HEK293T (cell line): ENCODE measurements at regions not wholly inside any gene's neighbourhood (a gene's known extent, or its start where the extent isn't known, plus 50 kb on each side); places are given as distances from the start of the nearest gene placed in this dataset.

Experiments
- CTCF ChIA-PET: fragments of 350-600 bp; formaldehyde crosslinking; extraction: SDS; loops from one replicate; lab custom pipeline; 2021; ENCODE audit warnings: antibody characterized with exemption, inconsistent platforms; lab: Yijun Ruan, JAX
- POLR2A ChIA-PET: fragments of 350-600 bp; formaldehyde crosslinking; extraction: SDS; loops from one replicate; lab custom pipeline; 2020; ENCODE audit warnings: antibody characterized with exemption, inconsistent platforms; lab: Yijun Ruan, JAX
- DNase-seq: peaks from one replicate; pipeline ENCODE4 v3.0.0; 2012; ENCODE audit warnings: mixed read lengths; ENCODE audit errors: extremely low spot score
- ARNT ChIP-seq: fragments of 450-650 bp; IDR thresholded peaks from 2 replicates; pipeline ENCODE4 v1.6.1; 2017; ENCODE audit warnings: mild to moderate bottlenecking
- BHLHE40 ChIP-seq: fragments of 450-650 bp; IDR thresholded peaks from 2 replicates; pipeline ENCODE4 v1.6.1; 2016; ENCODE audit warnings: mild to moderate bottlenecking, moderate library complexity, borderline replicate concordance
- CTBP1 ChIP-seq: fragments of 450-650 bp; IDR thresholded peaks from 2 replicates; pipeline ENCODE4 v1.6.1; 2016; ENCODE audit warnings: borderline replicate concordance
- ELF4 ChIP-seq: fragments of 450-650 bp; IDR thresholded peaks from 2 replicates; pipeline ENCODE4 v1.6.1; 2017; ENCODE audit warnings: antibody characterized with exemption
- FOXA1 ChIP-seq: fragments of 450-650 bp; IDR thresholded peaks from 2 replicates; pipeline ENCODE4 v1.6.1; 2016; ENCODE audit warnings: mild to moderate bottlenecking
- FOXK2 ChIP-seq: fragments of 450-650 bp; IDR thresholded peaks from 2 replicates; pipeline ENCODE4 v1.6.1; 2016; ENCODE audit warnings: mild to moderate bottlenecking
- FOXM1 ChIP-seq: fragments of 450-650 bp; IDR thresholded peaks from 2 replicates; pipeline ENCODE4 v1.6.1; 2017; ENCODE audit warnings: mild to moderate bottlenecking, borderline replicate concordance
- HDGF ChIP-seq: fragments of 450-650 bp; IDR thresholded peaks from 2 replicates; pipeline ENCODE4 v1.6.1; 2017; ENCODE audit warnings: antibody characterized with exemption, borderline replicate concordance
- L3MBTL2 ChIP-seq: fragments of 450-650 bp; conservative IDR thresholded peaks from 2 replicates; pipeline ENCODE4 v1.6.1; 2016; ENCODE audit warnings: mild to moderate bottlenecking
- LEF1 ChIP-seq: fragments of 450-650 bp; IDR thresholded peaks from 2 replicates; pipeline ENCODE4 v1.6.1; 2017; ENCODE audit warnings: mild to moderate bottlenecking, borderline replicate concordance
- NFRKB ChIP-seq: fragments of 450-650 bp; IDR thresholded peaks from 2 replicates; pipeline ENCODE4 v1.6.1; 2016; ENCODE audit warnings: mild to moderate bottlenecking, moderate library complexity
- SP1 ChIP-seq: fragments of 450-650 bp; IDR thresholded peaks from 2 replicates; pipeline ENCODE4 v1.6.1; 2017
- SUZ12 ChIP-seq: fragments of 450-650 bp; IDR thresholded peaks from 2 replicates; pipeline ENCODE4 v1.6.1; 2016; ENCODE audit warnings: mild to moderate bottlenecking
- TARDBP ChIP-seq: fragments of 450-650 bp; IDR thresholded peaks from 2 replicates; pipeline ENCODE4 v1.6.1; 2016
- ZNF384 ChIP-seq: fragments of 450-650 bp; IDR thresholded peaks from 2 replicates; pipeline ENCODE4 v1.6.1; 2016
- TF ChIP-seq, protein P1 (sequence below): fragments of 450-650 bp; IDR thresholded peaks from 2 replicates; pipeline ENCODE4 v1.6.1; 2016

DNA sequence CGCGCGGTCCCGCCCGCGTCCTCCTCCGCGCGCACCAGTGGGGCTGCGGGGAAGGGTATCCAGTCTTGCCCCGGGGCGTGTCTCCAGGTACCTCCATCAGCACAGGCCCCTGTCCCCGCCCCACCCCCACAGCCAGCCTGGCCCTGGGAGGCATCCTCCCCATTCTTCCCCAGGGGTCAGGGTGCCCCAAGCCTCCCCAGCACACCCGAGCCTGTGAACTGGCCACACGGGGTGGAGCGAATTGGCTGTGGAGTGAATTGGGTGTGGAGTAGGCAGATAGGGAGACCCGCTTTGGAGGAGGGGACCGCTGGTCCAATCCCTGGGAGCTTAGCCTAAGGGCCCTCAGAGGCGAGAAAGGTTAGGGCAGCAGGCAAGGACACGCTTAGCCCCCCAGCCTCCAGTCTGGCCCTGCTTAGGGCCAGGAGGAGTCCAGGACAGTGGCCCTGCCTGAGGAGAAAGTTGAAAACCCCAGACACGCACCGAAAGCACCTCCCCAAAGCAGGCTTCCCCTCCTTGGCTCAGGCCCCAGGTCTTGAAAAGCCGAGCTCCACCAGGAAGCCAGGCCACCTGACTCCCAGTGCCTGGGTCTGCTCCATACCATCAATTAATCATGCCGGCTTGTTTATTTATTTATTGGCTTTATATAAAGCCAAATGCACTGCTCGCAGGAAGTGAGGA lies 107.7 kb upstream of the SLC6A11 start:
- DNase-seq, result no peak
- TF ChIP-seq FOXK2 (no peak), FOXM1 (no peak), BHLHE40 (no peak), TARDBP (no peak)
- TF ChIP-seq, protein P1, sequence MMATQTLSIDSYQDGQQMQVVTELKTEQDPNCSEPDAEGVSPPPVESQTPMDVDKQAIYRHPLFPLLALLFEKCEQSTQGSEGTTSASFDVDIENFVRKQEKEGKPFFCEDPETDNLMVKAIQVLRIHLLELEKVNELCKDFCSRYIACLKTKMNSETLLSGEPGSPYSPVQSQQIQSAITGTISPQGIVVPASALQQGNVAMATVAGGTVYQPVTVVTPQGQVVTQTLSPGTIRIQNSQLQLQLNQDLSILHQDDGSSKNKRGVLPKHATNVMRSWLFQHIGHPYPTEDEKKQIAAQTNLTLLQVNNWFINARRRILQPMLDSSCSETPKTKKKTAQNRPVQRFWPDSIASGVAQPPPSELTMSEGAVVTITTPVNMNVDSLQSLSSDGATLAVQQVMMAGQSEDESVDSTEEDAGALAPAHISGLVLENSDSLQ, result no peak
- ChIA-PET POLR2A (no interaction called here), CTCF (interaction anchor here (1.0 kb wide), 1 partner anchor 30 kb away, joined by 3 read pairs; no protein-coding TSS in a partner anchor)

DNA sequence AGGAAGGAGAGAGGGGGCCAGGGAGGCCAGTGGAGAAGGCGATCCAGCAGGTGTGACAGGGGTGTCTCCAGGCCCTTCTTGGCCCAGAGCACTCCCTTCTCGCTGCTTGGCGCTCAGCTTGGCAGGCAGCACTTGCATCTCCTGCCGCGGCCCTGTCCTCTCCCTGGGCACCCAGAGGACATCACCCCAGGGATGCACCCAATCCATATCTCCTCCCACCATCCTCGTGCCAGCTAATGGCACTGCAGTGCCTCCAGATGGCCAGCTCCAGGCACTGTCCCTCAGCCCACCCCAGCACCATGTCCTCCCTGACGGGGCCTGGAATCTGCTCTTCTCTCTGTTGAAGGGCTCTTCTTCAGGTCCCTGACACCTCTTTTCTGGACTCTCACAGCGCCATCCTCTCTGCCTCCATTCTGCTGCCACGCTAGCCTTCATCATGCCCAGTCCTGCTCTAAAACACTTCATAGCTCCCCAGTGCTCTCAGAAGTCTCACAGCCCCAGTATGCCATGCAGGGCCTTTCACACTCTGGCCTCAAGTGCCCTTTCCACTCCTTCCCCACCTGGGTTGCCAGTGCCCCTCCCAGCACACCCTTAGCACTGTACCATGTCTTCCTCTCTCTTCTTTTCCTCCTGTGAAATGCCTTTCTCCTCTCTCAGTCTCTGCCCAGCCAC lies 106.8 kb upstream of the SLC6A11 start:
- POLR2A ChIA-PET, result no interaction called here
- TF ChIP-seq ARNT (no peak), SP1 (no peak), TARDBP (no peak), ELF4 (no peak), SUZ12 (no peak), L3MBTL2 (no peak), BHLHE40 (no peak), HDGF (no peak), LEF1 (no peak), FOXA1 (no peak), ZNF384 (no peak), FOXK2 (no peak), CTBP1 (no peak), NFRKB (no peak), FOXM1 (no peak)
- TF ChIP-seq, protein P1, result no peak
- no peak for DNase-seq
- CTCF ChIA-PET, result interaction anchor here (1.0 kb wide), 1 partner anchor 29 kb away, joined by 3 read pairs; no protein-coding TSS in a partner anchor

GRCh38 chr3:10712121-10712520 lies 103.9 kb upstream of the SLC6A11 start:
- no peak for TF ChIP-seq NFRKB
- TF ChIP-seq CTBP1, result no peak
- TF ChIP-seq SUZ12, result no peak
- no peak for TF ChIP-seq LEF1
- no peak for TF ChIP-seq ELF4
- TF ChIP-seq, protein P1, result no peak
- TF ChIP-seq HDGF, result no peak
- POLR2A ChIA-PET, result no interaction called here
- CTCF ChIA-PET, result no interaction called here
- DNase-seq, result no peak

- POLR2A ChIA-PET, result no interaction called here
- CTCF ChIA-PET, result interaction anchor here (0.6 kb wide), 1 partner anchor 109 kb away, joined by 3 read pairs; no protein-coding TSS in a partner anchor
- DNase-seq, result no peak
- TF ChIP-seq CTBP1, result no peak
- TF ChIP-seq LEF1, result no peak
- TF ChIP-seq ARNT, result no peak
Measured at GRCh38 chr3:10713656-10714055, 102.4 kb upstream of the SLC6A11 start.

GRCh38 chr3:10715886-10716285 lies 100.1 kb upstream of the SLC6A11 start:
- TF ChIP-seq SUZ12, result no peak
- TF ChIP-seq NFRKB, result no peak
- TF ChIP-seq, protein P1, result no peak
- TF ChIP-seq ELF4, result no peak
- no peak for TF ChIP-seq BHLHE40
- TF ChIP-seq TARDBP, result no peak
- TF ChIP-seq FOXK2, result no peak
- no peak for TF ChIP-seq CTBP1
- no peak for TF ChIP-seq ZNF384
- no peak for TF ChIP-seq LEF1
- no peak for TF ChIP-seq ARNT
- no peak for TF ChIP-seq L3MBTL2
- TF ChIP-seq SP1, result no peak
- no peak for TF ChIP-seq HDGF
- no peak for TF ChIP-seq FOXA1
- no peak for TF ChIP-seq FOXM1
- CTCF ChIA-PET, result no interaction called here
- no peak for DNase-seq
- POLR2A ChIA-PET, result no interaction called here
